NAMALWA (cell line): ENCODE measurements at regions not wholly inside any gene's neighbourhood (a gene's known extent, or its start where the extent isn't known, plus 50 kb on each side); places are given as distances from the start of the nearest gene placed in this dataset.
"Not testable (repeated sequence)": the region's sequence is repeated elsewhere in the genome, so short reads cannot be mapped to it uniquely, and the experiment has no call there.

ENCODE experiments used
- DNase-seq: peaks from one replicate; pipeline ENCODE4 v3.0.0-alpha.2; 2015; ENCODE audit warnings: low spot score

DNA sequence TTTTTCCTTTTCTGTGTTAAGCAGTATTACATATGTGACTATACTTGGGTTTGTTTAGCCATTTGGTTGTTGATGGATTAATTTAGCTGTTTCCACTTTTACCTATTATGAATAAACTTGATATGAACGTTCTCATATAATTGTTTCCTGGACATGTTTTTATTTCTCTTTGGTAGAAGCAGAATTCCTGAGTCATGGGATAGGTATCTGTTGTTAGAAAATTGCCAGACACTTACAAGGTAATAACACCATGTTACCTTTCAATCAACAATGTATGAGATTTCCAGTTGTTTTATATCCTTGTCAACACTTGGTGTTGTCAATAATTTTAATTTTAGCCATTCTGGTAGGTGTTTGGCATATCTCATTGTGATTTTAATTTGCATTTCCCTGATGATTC lies 475.4 kb downstream of the IGSF11 start:
- DNase-seq, result no peak

DNA sequence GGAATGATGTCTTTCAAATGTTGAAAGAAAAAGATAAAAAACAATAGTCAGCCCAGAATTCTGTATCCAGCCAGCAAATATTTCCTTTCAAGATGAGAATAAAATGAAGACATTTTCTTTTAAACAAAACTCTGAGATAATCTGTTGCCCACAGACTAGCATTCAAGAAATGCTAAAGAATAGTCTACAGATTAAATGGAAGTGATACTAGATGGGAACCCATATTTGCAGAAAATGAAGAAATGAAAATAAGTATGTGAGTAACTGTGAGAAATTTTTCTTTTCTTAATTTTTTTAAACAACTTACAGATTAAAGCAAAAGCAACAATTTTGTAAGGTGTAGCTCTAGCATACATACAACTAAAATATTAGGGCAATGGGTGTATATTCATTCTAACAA lies 469.8 kb downstream of the IGSF11 start:
- no peak for DNase-seq

DNA sequence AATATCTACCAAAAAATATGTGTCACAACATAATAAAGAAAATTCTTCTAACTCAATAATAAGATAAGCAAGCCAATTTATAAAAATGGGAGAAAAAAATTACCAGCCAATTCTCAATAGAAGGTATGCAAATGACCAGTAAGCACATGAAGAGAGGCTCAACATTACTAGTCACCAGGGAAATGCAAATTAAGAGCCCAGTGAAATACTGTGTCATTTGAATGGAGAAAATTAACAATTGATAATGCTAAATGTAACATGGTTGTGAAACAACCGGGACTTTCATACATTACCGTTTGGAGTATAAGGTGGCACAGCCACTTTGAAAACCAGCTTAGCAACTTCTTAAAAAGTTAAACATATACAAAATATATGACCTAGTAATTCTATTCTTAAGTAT lies 460.7 kb downstream of the IGSF11 start:
- DNase-seq, result no peak

- no peak for DNase-seq
Observed at GRCh38 chr3:118577055-118577777, 457.4 kb downstream of the IGSF11 start.

DNA sequence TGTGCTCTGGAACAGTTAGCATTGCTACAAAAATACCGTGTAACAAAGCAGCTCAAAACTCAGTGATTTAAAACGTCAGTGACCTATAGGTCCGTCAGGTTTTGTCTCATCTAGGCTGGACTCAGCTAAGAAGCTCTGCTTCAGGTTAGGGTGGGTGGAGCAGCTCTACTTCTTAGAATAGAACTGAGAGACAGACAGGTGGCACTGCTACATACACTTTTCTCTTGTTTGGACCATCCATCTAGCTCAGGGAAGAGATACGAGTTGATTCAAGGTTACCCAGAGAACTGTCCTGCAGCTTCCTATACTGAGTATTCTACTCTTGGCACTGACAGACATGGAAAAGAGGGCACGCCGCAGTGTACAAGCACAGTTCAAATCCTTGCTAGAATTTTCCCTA lies 456.1 kb downstream of the IGSF11 start:
- no peak for DNase-seq

DNA sequence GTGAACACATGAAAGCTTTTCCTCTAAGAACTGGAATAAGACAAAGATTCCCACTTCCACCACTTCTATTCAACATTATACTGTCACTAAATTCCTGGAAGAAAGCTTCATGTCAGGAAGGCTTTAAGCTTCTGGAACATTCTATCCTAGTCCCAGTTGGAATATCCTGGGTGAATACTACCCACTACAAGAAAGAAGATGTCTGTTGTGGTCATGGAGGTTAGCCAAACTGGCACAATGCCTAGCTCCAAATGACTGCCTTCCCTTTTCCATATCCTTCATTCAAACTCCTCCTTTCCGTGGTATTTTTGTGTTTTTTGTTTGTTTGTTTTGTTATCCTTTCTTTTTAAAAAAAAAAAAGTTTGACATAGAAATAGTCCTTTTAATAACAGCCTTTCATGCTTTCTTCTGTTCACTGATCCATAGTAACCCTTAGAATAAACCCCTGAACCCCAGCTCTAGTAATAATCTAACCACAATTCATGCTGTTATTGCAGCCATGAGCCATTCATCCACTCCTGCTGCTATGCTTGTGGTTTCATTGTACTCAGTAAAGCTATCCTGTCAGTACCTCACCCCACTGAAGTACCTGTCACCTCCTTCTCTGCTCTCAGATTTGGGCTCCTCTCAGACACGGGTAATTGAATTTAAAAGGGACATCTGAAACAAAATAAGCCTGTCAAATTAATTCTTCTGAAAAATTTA lies 447.5 kb downstream of the IGSF11 start:
- DNase-seq, result no peak

GRCh38 chr3:118587847-118588246 lies 446.8 kb downstream of the IGSF11 start:
- no peak for DNase-seq

DNA sequence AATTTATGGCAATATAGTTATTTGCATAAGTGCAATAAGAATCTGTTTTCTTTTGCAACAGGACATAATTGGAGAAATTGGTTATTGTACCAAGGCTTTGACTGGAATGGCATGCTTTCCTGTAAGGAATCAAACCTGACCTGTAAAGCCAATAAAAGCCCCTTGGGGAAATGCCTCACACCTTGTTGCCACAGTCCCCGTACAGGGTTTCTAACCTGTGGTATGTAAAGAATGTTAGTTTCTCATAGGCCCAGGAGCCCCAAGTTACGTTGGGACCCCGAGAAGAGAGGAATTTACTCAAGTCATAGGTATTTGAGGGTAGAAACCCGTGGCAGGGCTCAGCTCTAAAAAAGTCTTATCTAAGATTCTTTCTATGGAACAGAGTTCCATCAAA lies 441.4 kb downstream of the IGSF11 start:
- no peak for DNase-seq

DNA sequence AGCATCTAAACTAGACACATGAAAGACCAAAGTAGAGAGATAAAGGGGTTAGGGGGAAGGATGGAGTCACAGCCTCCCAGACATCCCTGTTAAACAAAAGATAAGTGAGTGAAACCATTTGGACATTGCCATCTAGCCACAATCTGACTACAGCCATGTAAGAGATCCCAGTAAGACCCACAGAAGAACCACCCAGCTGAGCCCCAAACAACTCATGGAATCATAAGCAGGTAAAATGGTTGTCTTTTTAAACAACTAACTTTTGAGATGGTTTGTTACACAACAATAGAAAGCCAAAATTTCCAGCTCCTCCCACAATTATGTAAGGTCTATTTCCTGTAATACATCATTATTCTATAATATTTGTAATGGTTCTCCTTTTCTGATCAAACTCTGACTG lies 437.5 kb downstream of the IGSF11 start:
- DNase-seq, result no peak

GRCh38 chr3:118607915-118608820 lies 426.5 kb downstream of the IGSF11 start:
- peak; percentile 3 for DNase-seq

DNA sequence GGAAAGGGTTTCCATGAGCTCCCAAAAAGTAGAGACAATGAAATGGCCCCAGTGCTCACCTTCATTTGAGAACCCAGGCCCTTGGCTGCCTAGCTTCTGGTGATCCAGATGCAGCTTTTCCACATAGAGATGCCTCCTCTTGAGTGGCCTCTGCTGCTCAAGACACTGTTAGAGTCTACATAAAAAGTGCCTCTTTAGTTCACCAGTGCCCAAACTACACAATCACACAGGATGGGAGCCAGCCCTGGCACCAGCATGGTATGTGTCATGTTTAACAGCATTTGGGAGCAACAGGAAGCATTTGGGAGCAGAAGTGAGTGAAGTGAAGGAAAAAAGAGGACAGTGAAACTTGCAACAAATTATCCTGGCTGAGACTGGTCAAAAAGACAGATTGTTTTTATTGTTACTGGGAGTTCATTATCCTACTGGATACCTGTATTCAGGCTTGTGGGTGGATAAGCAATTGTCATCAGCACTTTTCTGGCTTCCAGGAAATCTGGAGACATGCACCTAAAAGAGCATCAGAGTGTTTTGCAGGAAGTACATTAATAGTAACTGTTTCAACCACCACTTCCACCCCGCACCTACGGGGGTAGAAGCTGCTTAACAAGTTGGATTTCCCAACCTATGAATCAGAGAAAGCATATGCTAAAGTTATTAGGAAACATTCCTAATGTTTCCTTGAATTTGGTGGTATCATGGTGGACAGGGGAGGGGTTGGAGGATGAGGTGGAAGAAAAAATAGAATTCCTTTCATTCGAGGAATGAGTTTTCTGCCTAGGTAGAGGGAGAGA lies 416.2 kb downstream of the IGSF11 start:
- DNase-seq, result no peak

GRCh38 chr3:118626453-118626852 lies 408.2 kb downstream of the IGSF11 start:
- no peak for DNase-seq

DNA sequence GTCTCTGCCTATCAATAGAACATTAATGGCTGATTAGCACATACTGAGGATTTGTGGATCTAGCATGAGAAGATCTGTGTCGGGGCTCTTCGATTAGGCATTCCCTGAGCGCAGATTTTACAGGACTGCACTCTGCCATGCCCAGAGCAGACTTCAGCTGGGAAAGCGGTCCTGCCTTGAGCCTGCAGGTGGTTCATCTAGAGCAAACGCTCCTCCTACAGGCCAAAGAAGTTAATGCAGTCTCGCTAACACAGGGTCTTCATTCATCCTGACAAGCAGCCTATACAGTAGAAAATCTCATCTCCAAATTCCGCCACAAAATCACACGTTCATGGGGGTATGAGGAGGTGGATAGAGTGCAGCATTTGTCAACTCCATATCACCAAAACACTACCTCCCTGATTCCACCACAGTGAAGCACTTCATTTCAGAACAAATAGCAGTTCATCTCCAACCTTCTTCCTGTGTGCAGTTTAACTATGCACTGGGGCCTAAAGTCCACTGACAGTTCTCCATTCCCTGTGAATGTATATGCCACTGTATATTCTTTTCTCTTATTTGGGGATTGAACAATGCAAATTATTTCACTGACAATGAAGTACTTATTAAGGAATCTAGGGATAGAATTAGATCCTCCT lies 405.8 kb downstream of the IGSF11 start:
- DNase-seq, result peak; percentile 70

- DNase-seq, result no peak
Observed at GRCh38 chr3:118629821-118630220, 404.8 kb downstream of the IGSF11 start.

DNA sequence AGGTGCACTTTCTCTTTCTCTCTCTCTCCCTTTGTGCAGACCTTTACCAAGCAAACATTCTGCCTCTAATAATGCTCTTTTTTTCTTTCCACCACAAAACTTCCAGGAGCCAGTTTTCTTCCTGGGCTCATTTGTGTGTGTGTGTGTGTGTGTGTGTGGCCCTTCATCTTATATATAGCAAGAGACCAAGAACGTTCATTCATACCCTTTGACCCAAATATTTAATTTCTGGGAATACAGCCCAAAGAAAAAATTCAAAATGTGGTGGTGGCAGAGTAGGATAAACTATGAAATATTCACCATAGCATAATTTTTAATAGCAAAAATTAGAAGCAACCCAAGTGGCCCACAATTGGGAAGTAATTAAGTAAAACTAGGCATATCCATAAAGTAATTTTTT lies 398.9 kb downstream of the IGSF11 start:
- DNase-seq, result no peak

DNA sequence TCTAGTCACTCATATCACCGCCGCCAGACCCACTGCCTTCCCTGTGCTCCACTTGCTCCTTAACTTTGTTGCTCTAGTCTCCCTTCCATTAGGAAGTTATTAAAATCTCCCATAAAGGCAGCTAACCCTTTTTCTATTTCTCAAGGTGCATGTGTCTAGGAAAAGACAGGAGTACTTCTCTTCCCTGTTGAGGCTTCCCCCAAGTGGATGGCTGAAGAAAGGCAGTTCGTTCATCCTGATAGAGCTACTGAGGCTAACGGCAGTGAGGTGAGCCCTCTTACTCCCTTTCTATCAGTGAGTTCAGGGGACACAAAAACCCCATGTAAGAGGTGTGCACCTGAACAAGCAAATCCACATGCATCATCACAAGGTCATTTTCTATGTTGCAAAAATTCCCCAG lies 397.8 kb downstream of the IGSF11 start:
- DNase-seq, result no peak

- no peak for DNase-seq
Observed at GRCh38 chr3:118637846-118638245, 396.8 kb downstream of the IGSF11 start.

GRCh38 chr3:118641608-118642007 lies 393.0 kb downstream of the IGSF11 start:
- DNase-seq, result peak; percentile 25

GRCh38 chr3:118671192-118671591 lies 363.5 kb downstream of the IGSF11 start:
- DNase-seq, result no peak

GRCh38 chr3:118675305-118675704 lies 359.3 kb downstream of the IGSF11 start:
- DNase-seq, result no peak

DNA sequence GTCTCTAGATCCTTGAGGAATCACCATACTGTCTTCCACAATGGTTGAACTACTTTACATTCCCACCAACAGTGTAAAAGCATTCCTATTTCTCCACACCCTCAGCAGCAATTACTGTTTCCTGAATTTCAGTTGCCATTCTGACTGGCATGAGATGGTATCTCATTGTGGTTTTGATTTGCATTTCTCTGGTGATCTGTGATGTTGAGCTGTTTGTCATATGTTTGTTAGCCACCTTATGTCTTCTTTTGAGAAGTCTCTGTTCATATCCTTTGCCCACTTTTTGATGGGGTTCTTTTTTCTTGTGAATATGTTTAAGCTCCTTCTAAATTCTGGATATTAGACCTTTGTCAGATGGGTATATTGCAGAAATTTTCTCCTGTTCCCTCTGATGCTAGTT lies 356.0 kb downstream of the IGSF11 start:
- not testable (repeated sequence) for DNase-seq
